ENCODE measurements at regions not wholly inside any gene's neighbourhood (a gene's known extent, or its start where the extent isn't known, plus 50 kb on each side); places are given as distances from the start of the nearest gene placed in this dataset.

GRCh38 chr13:91135376-91135775 is 212.1 kb upstream of the MIR17HG start:
- TF ChIP-seq CTCF (IDR thresholded peaks at IDR 0.05; ENCODE audit: low read depth, low read length, poor library complexity, severe bottlenecking) = no peak
- TF ChIP-seq EZH2phosphoT487 (IDR thresholded peaks at IDR 0.05; ENCODE audit: borderline replicate concordance, low read length) = no peak
